ENCODE measurements at regions not wholly inside any gene's neighbourhood (a gene's known extent, or its start where the extent isn't known, plus 50 kb on each side); places are given as distances from the start of the nearest gene placed in this dataset.
A peak's percentile ranks its signal among the peaks of the same experiment; 100 is the strongest.

- 0 out of 2 replicates have a peak, but pooled peaks have one; percentile 36 for TF ChIP-seq TFDP1 (CRISPR knock-in tag; IDR thresholded peaks at IDR 0.05; ENCODE audit: borderline replicate concordance)
- peak; percentile 44; the same call in 1 of the 2 replicates for TF ChIP-seq SOX5 (CRISPR knock-in tag; IDR thresholded peaks at IDR 0.05; ENCODE audit: borderline replicate concordance)
- no peak for TF ChIP-seq NPAS2 (CRISPR knock-in tag; IDR thresholded peaks at IDR 0.05; ENCODE audit: borderline replicate concordance)
- TF ChIP-seq SAP130 (CRISPR knock-in tag; IDR thresholded peaks at IDR 0.05; ENCODE audit: low read depth): no peak
- TF ChIP-seq ZNF329 (CRISPR knock-in tag; IDR thresholded peaks at IDR 0.05; ENCODE audit: low read depth): no peak
- 0 out of 2 replicates have a peak, but pooled peaks have one; percentile 56 for TF ChIP-seq TGIF2 (CRISPR knock-in tag; IDR thresholded peaks at IDR 0.05)
- peak; percentile 41; the same call in 1 of the 2 replicates for TF ChIP-seq TFAP4 (IDR thresholded peaks at IDR 0.05; ENCODE audit: borderline replicate concordance, low read depth)
- TF ChIP-seq TAF1 (CRISPR knock-in tag; IDR thresholded peaks at IDR 0.05): no peak
- TF ChIP-seq ZBTB20 (CRISPR knock-in tag; IDR thresholded peaks at IDR 0.05; ENCODE audit: borderline replicate concordance, low read depth): no peak
- no peak for TF ChIP-seq STAT5B (CRISPR knock-in tag; IDR thresholded peaks at IDR 0.05)
- no peak for TF ChIP-seq NFAT5 (CRISPR knock-in tag; IDR thresholded peaks at IDR 0.05)
- TF ChIP-seq ZNF292 (CRISPR knock-in tag; IDR thresholded peaks at IDR 0.05; ENCODE audit: borderline replicate concordance, low read depth): peak; percentile 36; the same call in 1 of the 2 replicates
- no peak for TF ChIP-seq RXRB (CRISPR knock-in tag; IDR thresholded peaks at IDR 0.05; ENCODE audit: borderline replicate concordance)
- TF ChIP-seq PITX1 (CRISPR knock-in tag; IDR thresholded peaks at IDR 0.05): peak; percentile 73; the same call in 1 of the 2 replicates
- TF ChIP-seq NFRKB (IDR thresholded peaks at IDR 0.05): no peak
- TF ChIP-seq SIN3B (IDR thresholded peaks at IDR 0.05; ENCODE audit: low read length): no peak
- TF ChIP-seq MTA1 (CRISPR knock-in tag; IDR thresholded peaks at IDR 0.05; ENCODE audit: borderline replicate concordance): no peak
- TF ChIP-seq SRF (IDR thresholded peaks at IDR 0.05; ENCODE audit: low read depth, low read length): no peak
- TF ChIP-seq ISX (CRISPR knock-in tag; conservative IDR thresholded peaks at IDR 0.05): no peak
- TF ChIP-seq PATZ1 (CRISPR knock-in tag; IDR thresholded peaks at IDR 0.05): no peak
- TF ChIP-seq MTA3 (CRISPR knock-in tag; IDR thresholded peaks at IDR 0.05): no peak
- TF ChIP-seq ZNF556 (CRISPR knock-in tag; IDR thresholded peaks at IDR 0.05; ENCODE audit: borderline replicate concordance): no peak
- TF ChIP-seq ZBTB21 (CRISPR knock-in tag; IDR thresholded peaks at IDR 0.05): no peak
- TF ChIP-seq RORA (CRISPR knock-in tag; IDR thresholded peaks at IDR 0.05): no peak
Measured at GRCh38 chr2:234429265-234429664, 67.6 kb downstream of the ARL4C start (continued).

Data from HepG2 (cell line).